Spinal cord (tissue), 9 donors: ENCODE measurements at regions not wholly inside any gene's neighbourhood (a gene's known extent, or its start where the extent isn't known, plus 50 kb on each side); places are given as distances from the start of the nearest gene placed in this dataset.

Experiments
- DNase-seq, 6 donors: peaks; one replicate each; pipeline versions ENCODE4 v3.0.0 to v3.0.0-alpha.2; 2013 to 2015; ENCODE audit warnings: low spot score in 6 of 6, low read depth in 4 of 6
- H3K27ac ChIP-seq: one replicate; pipeline ENCODE4 v1.5.1; 2013; ENCODE audit warnings: low read depth, low read length, control low read depth
- H3K27me3 ChIP-seq: one replicate; pipeline ENCODE4 v1.6.1; 2013; ENCODE audit warnings: low read length; ENCODE audit not compliant: control insufficient read depth, insufficient read depth
- H3K36me3 ChIP-seq: one replicate; pipeline ENCODE4 v1.6.1; 2013; ENCODE audit warnings: low read length; ENCODE audit not compliant: control insufficient read depth, insufficient read depth
- H3K4me1 ChIP-seq: one replicate; pipeline ENCODE4 v1.6.1; 2013; ENCODE audit warnings: low read length; ENCODE audit not compliant: control insufficient read depth, insufficient read depth
- H3K4me3 ChIP-seq: one replicate; pipeline ENCODE4 v1.5.1; 2013; ENCODE audit warnings: low read depth, low read length, control low read depth
- H3K9me3 ChIP-seq: one replicate; pipeline ENCODE4 v1.6.1; 2013; ENCODE audit warnings: low read length; ENCODE audit not compliant: control insufficient read depth, insufficient read depth
- WGBS: methylation state at CpG from one replicate; pipeline ENCODE4 v1.1.5; 2013; ENCODE audit warnings: missing lambda C conversion rate; ENCODE audit not compliant: insufficient coverage; 5-methylcytosine and 5-hydroxymethylcytosine counted together
- donor health status: healthy.

- DNase-seq = no peak
- no peak overlapping the region for H3K27ac ChIP-seq
- H3K4me1 ChIP-seq = no peaks in the 10 kb centered on the region
- no peak overlapping the region for H3K4me3 ChIP-seq
- H3K27me3 ChIP-seq = no peaks in the 10 kb centered on the region
- H3K9me3 ChIP-seq = no peaks in the 10 kb centered on the region
- H3K36me3 ChIP-seq = no peaks in the 10 kb centered on the region
These were observed 295.2 kb upstream of the THBS1 start for GRCh38 chr15:39285663-39286062.

GRCh38 chr15:39286706-39287105 lies 294.2 kb upstream of the THBS1 start:
- H3K36me3 ChIP-seq = no peaks in the 10 kb centered on the region
- H3K4me3 ChIP-seq = no peak overlapping the region

GRCh38 chr15:39287322-39288195 lies 293.3 kb upstream of the THBS1 start:
- Histone ChIP-seq H3K4me1 (no peaks in the 10 kb centered on the region), H3K27ac (no peak overlapping the region)
- 95% methylated on average over 4 of the region's 6 CpGs for WGBS

More at GRCh38 chr15:39286706-39287105, 294.2 kb upstream of the THBS1 start:
- Histone ChIP-seq H3K9me3 (no peaks in the 10 kb centered on the region), H3K27me3 (no peaks in the 10 kb centered on the region), H3K4me1 (no peaks in the 10 kb centered on the region), H3K27ac (no peak overlapping the region)
- no peak for DNase-seq
- no CpG with 5 or more reads among the region's 2 CpGs for WGBS

GRCh38 chr15:39290711-39291435 lies 290.0 kb upstream of the THBS1 start:
- no peaks in the 10 kb centered on the region for H3K9me3 ChIP-seq
- no CpG with 5 or more reads among the region's 4 CpGs for WGBS
- no peaks in the 10 kb centered on the region for H3K27me3 ChIP-seq
- H3K4me3 ChIP-seq = no peak overlapping the region
- DNase-seq = no peak
- H3K27ac ChIP-seq = no peak overlapping the region
- no peaks in the 10 kb centered on the region for H3K36me3 ChIP-seq
- no peaks in the 10 kb centered on the region for H3K4me1 ChIP-seq

More at GRCh38 chr15:39287322-39288195, 293.3 kb upstream of the THBS1 start:
- H3K4me3 ChIP-seq = no peak overlapping the region
- no peaks in the 10 kb centered on the region for H3K9me3 ChIP-seq
- DNase-seq = no peak
- no peaks in the 10 kb centered on the region for H3K27me3 ChIP-seq
- H3K36me3 ChIP-seq = no peaks in the 10 kb centered on the region

- Histone ChIP-seq H3K4me3 (no peak overlapping the region), H3K4me1 (no peaks in the 10 kb centered on the region), H3K27ac (no peak overlapping the region), H3K9me3 (no peaks in the 10 kb centered on the region), H3K36me3 (no peaks in the 10 kb centered on the region), H3K27me3 (no peaks in the 10 kb centered on the region)
- no CpG with 5 or more reads among the region's 3 CpGs for WGBS
- DNase-seq = no peak
These were observed 289.2 kb upstream of the THBS1 start for GRCh38 chr15:39291690-39292089.

- Histone ChIP-seq H3K4me3 (no peak overlapping the region), H3K27ac (no peak overlapping the region), H3K27me3 (no peaks in the 10 kb centered on the region), H3K4me1 (no peaks in the 10 kb centered on the region), H3K36me3 (no peaks in the 10 kb centered on the region), H3K9me3 (no peaks in the 10 kb centered on the region)
- WGBS = no CpG with 5 or more reads among the region's 1 CpG
- no peak for DNase-seq
These were observed 283.9 kb upstream of the THBS1 start for GRCh38 chr15:39296955-39297354.

- no peak overlapping the region for H3K4me3 ChIP-seq
- H3K27ac ChIP-seq = no peak overlapping the region
- WGBS = 93% methylated on average over 3 of the region's 4 CpGs
- no peaks in the 10 kb centered on the region for H3K4me1 ChIP-seq
- no peak for DNase-seq
- H3K27me3 ChIP-seq = no peaks in the 10 kb centered on the region
- H3K9me3 ChIP-seq = no peaks in the 10 kb centered on the region
- no peaks in the 10 kb centered on the region for H3K36me3 ChIP-seq
These were observed 282.5 kb upstream of the THBS1 start for GRCh38 chr15:39298271-39298962.

- H3K9me3 ChIP-seq = no peaks in the 10 kb centered on the region
- no peak overlapping the region for H3K27ac ChIP-seq
- no peak overlapping the region for H3K4me3 ChIP-seq
- 100% methylated on average over 1 of the region's 1 CpG for WGBS
- no peaks in the 10 kb centered on the region for H3K4me1 ChIP-seq
- no peaks in the 10 kb centered on the region for H3K36me3 ChIP-seq
- DNase-seq = no peak
- no peaks in the 10 kb centered on the region for H3K27me3 ChIP-seq
These were observed 281.2 kb upstream of the THBS1 start for GRCh38 chr15:39299486-39300267.

GRCh38 chr15:39300451-39301153 lies 280.3 kb upstream of the THBS1 start:
- Histone ChIP-seq H3K4me1 (no peaks in the 10 kb centered on the region), H3K9me3 (no peaks in the 10 kb centered on the region), H3K27me3 (no peaks in the 10 kb centered on the region), H3K27ac (no peak overlapping the region), H3K36me3 (no peaks in the 10 kb centered on the region), H3K4me3 (no peak overlapping the region)
- no peak for DNase-seq
- WGBS = 100% methylated on average over 1 of the region's 3 CpGs
